ENCODE measurements at regions not wholly inside any gene's neighbourhood (a gene's known extent, or its start where the extent isn't known, plus 50 kb on each side); places are given as distances from the start of the nearest gene placed in this dataset.

DNA sequence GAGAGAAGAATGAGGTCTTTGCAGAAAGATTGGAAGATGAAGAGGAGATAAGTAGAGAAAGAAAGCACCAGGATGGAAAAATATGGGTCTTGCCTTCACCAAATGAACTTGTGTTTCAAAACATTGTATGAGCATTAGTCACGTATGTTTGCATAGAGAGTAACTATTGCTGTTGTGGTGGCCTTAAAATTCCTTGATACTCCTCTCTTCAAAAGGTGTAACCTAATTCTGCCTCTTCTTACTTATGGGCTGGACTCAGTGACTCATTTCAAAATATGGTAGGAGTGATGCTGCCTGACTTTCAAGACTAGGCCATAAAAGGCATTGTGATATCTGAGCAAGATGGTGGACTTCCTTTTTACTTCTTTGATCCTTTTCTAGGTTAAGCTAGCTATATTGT is 228.7 kb upstream of the ZNF385D start:
- no peak overlapping the region for H3K27ac ChIP-seq
- TF ChIP-seq, protein P1, sequence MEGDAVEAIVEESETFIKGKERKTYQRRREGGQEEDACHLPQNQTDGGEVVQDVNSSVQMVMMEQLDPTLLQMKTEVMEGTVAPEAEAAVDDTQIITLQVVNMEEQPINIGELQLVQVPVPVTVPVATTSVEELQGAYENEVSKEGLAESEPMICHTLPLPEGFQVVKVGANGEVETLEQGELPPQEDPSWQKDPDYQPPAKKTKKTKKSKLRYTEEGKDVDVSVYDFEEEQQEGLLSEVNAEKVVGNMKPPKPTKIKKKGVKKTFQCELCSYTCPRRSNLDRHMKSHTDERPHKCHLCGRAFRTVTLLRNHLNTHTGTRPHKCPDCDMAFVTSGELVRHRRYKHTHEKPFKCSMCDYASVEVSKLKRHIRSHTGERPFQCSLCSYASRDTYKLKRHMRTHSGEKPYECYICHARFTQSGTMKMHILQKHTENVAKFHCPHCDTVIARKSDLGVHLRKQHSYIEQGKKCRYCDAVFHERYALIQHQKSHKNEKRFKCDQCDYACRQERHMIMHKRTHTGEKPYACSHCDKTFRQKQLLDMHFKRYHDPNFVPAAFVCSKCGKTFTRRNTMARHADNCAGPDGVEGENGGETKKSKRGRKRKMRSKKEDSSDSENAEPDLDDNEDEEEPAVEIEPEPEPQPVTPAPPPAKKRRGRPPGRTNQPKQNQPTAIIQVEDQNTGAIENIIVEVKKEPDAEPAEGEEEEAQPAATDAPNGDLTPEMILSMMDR (IDR thresholded peaks at IDR 0.05) = no peak
- no peaks in the 10 kb centered on the region for H3K4me1 ChIP-seq
- no peak overlapping the region for H3K4me3 ChIP-seq
- no peaks in the 10 kb centered on the region for H3K27me3 ChIP-seq
- H3K9me3 ChIP-seq = no peaks in the 10 kb centered on the region
- no peaks in the 10 kb centered on the region for H3K36me3 ChIP-seq
- DNase-seq (ENCODE audit: low spot score) = no peak

DNA sequence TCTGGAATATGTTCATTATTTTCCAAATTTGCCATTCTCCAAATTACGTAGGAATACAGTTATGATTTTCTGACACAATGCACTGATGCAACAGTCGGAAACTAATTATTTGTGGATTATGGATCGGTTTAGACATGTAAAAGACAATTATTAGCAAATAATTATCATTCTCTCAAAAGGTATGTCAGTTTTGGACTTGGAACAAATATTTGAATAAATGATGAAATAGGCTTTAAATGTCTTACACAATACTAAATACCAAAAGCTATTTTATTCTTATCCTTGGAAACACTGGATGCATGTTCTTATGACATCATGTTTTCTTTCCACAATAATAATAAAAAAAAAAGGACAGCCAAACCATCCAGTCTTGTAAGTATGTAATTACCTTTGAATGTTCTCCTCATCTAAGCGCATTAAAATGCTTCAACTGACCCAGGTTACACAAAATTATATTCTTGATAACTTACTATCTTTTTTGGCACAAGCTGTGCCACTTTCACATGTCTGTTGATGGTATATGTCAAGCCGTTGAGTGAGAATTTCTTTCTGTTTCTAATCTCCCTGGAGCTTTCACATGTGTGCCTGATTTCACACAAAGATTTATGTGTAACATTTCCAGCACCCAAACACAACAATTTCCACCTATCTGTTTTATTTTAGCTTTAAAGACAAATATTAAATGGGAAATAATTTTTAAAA is 238.5 kb upstream of the ZNF385D start:
- Histone ChIP-seq H3K27ac (no peak overlapping the region), H3K27me3 (no peaks in the 10 kb centered on the region), H3K36me3 (no peaks in the 10 kb centered on the region), H3K4me1 (no peaks in the 10 kb centered on the region), H3K9me3 (no peaks in the 10 kb centered on the region), H3K4me3 (no peak overlapping the region)
- no peak for DNase-seq (ENCODE audit: low spot score)
- TF ChIP-seq, protein P1 (IDR thresholded peaks at IDR 0.05) = no peak

DNA sequence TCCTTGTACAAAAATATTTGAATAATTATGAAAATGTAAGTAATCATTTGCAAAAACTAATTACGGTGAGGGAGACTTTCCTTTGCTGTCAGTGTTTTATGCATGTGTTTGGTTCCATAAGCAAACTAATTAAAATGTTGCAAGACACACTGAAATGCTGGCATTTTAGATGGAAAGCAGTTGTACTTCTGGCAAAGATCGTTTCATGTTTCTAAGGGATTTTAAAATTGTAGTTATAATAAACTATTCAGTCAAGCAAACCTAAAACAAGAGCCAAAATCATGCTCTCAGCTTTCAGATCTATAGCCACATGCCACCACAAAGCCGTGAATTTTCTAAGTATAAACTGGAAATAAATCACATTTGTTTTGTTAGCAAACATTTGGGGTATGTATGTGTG is 240.1 kb upstream of the ZNF385D start:
- Histone ChIP-seq H3K9me3 (no peaks in the 10 kb centered on the region), H3K27me3 (no peaks in the 10 kb centered on the region), H3K36me3 (no peaks in the 10 kb centered on the region), H3K27ac (no peak overlapping the region), H3K4me3 (no peak overlapping the region), H3K4me1 (no peaks in the 10 kb centered on the region)
- TF ChIP-seq, protein P1 (IDR thresholded peaks at IDR 0.05) = no peak
- DNase-seq (ENCODE audit: low spot score) = no peak

DNA sequence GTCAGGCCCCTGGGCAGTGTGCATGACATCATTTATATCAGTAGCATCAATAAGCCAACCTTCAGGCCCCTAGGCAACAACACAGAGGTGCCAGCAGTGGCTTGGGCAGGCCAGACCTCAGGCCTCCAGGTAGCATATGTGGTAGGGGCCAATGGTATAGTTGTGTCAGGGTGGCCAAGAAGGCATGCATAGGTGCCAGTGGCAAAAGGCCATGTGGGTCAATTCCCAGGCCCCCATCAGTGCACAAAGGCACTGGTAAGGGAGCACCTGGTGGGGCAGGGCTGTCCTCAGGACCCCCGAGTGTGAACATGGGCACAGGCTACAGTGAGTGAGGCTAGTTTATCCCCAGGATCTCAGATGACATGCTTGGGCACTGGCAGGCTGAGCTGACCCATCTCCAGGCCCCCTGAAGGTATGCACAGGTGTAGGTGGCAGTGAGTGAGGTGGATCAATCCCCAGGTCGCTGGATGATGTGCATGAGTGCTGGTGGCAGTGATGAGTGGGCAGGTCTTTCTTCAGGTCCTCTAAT is 244.1 kb upstream of the ZNF385D start:
- TF ChIP-seq, protein P1 (IDR thresholded peaks at IDR 0.05) = no peak
- Histone ChIP-seq H3K36me3 (no peaks in the 10 kb centered on the region), H3K4me1 (no peaks in the 10 kb centered on the region), H3K9me3 (no peaks in the 10 kb centered on the region), H3K27me3 (no peaks in the 10 kb centered on the region), H3K4me3 (no peak overlapping the region), H3K27ac (no peak overlapping the region)
- DNase-seq (ENCODE audit: low spot score) = no peak

DNA sequence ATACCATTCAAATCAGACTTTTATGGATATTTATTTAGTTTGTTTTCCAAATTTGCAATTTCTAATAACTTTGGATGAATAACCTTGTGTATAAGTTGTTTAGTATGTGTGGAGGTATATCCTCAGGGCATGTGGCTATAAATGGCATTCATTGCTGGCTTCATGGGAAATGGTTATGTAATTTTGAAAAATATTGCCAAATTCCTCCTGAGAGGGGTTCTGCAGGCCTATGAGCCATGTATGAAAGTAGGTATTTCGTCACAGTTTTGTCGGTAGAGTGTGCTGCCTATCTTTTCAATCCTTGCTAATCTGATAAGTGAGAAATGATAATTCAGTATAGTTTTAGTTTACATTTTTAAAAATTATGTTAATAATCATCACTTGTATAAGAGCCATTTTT is 256.4 kb upstream of the ZNF385D start:
- no peak overlapping the region for H3K4me3 ChIP-seq
- DNase-seq (ENCODE audit: low spot score) = no peak
- TF ChIP-seq, protein P1 (IDR thresholded peaks at IDR 0.05) = no peak
- H3K4me1 ChIP-seq = no peaks in the 10 kb centered on the region
- H3K9me3 ChIP-seq = no peaks in the 10 kb centered on the region
- H3K36me3 ChIP-seq = no peaks in the 10 kb centered on the region
- no peaks in the 10 kb centered on the region for H3K27me3 ChIP-seq
- H3K27ac ChIP-seq = no peak overlapping the region

DNA sequence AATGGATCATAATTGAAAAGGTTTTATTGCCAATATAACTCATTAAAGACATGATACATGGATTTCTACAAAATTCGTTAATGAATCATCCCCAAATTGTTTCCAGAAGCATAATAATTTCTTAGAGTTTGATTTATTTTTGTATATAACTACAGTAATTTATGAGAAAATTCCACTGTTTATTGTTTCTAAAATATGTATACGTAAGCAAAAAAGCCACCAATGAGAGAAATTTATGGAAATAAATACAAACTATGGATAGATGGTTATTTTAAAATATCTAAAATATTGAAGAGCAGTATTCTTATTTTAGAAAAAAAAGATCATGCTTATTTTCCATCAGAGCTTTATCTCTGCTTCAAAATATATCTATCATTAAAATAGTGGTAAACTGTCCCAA is 260.0 kb upstream of the ZNF385D start:
- H3K9me3 ChIP-seq = no peaks in the 10 kb centered on the region
- H3K27me3 ChIP-seq = no peaks in the 10 kb centered on the region
- no peaks in the 10 kb centered on the region for H3K4me1 ChIP-seq
- DNase-seq (ENCODE audit: low spot score) = no peak
- no peaks in the 10 kb centered on the region for H3K36me3 ChIP-seq
- TF ChIP-seq, protein P1 (IDR thresholded peaks at IDR 0.05) = no peak
- no peak overlapping the region for H3K27ac ChIP-seq
- no peak overlapping the region for H3K4me3 ChIP-seq
